K562 (cell line): ENCODE measurements at regions not wholly inside any gene's neighbourhood (a gene's known extent, or its start where the extent isn't known, plus 50 kb on each side); places are given as distances from the start of the nearest gene placed in this dataset.
"Not testable (repeated sequence)": the region's sequence is repeated elsewhere in the genome, so short reads cannot be mapped to it uniquely, and the experiment has no call there.

ENCODE experiments used
- ATAC-seq: fragments of 200-7000 bp; cut with Tn5 transposase; 3 replicates; pipeline ENCODE4 v1.9.1; 2020; ENCODE audit warnings: moderate library complexity
- BruUV-seq: library from RNA; stranded (reverse); fragments of 400-500 nt; replicated peaks from 2 replicates; lab custom pipeline; 2021; lab: Mats Ljungman, UMichigan
- CTCF ChIA-PET: fragments of 300-600 bp; formaldehyde crosslinking; extraction: SDS; loops from one replicate; lab custom pipeline; 2021; ENCODE audit warnings: low intra/inter-chr PET ratio; lab: Yijun Ruan, JAX
- POLR2A ChIA-PET: fragments of 300-600, 350-650 bp; sonication (Branson Sonifier 250); formaldehyde crosslinking; extraction: SDS; loops from one replicate; lab custom pipeline; 2021; ENCODE audit warnings: antibody characterized with exemption, inconsistent platforms; lab: Yijun Ruan, JAX
- DNase-seq, 4 experiments: peaks; one replicate each; pipeline versions ENCODE4 v3.0.0 to v3.0.0-alpha.2; 2011 to 2018; ENCODE audit warnings: low spot score in 3 of 4, mixed read lengths in 3 of 4; ENCODE audit errors: extremely low read depth in 1 of 4
- FAIRE-seq: peaks from 2 replicates; lab custom pipeline; 2011; peaks lifted over from hg19 to GRCh38; lab: Jason Lieb, UNC
- H2AFZ ChIP-seq: 2 replicates; pipeline ENCODE4 v1.6.0; 2011; ENCODE audit warnings: low read depth, low read length, control low read depth, inconsistent platforms
- H3K27ac ChIP-seq: fragments of 200-600 bp; 3 replicates; pipeline ENCODE4 v1.8.0; 2011; ENCODE audit warnings: low read depth, mild to moderate bottlenecking, control low read depth, inconsistent platforms, low read length, moderate library complexity, mixed read lengths; ENCODE audit errors: extremely low read depth
- H3K27me3 ChIP-seq, 2 experiments: fragments of 300-600 bp in 1 of 2; 2 replicates in 1 of 2; 3 replicates in 1 of 2; pipeline versions ENCODE4 v1.6.0 to v1.8.0; 2011; ENCODE audit warnings: inconsistent platforms in 2 of 2, low read length in 2 of 2, mild to moderate bottlenecking in 1 of 2, mixed read lengths in 1 of 2, moderate library complexity in 1 of 2; ENCODE audit not compliant: control insufficient read depth in 2 of 2, insufficient read depth in 2 of 2
- H3K36me3 ChIP-seq: fragments of 300-600 bp; 3 replicates; pipeline ENCODE4 v1.8.0; 2011; ENCODE audit warnings: mild to moderate bottlenecking, low read length, inconsistent platforms; ENCODE audit not compliant: control insufficient read depth, insufficient read depth
- H3K4me1 ChIP-seq, 2 experiments: fragments of 200-600 bp in 1 of 2; replicated peaks in 1 of 2; 2 replicates in 1 of 2; 3 replicates in 1 of 2; pipeline versions ENCODE4 v1.5.1 to v1.8.0; 2011; ENCODE audit warnings: inconsistent platforms in 2 of 2, low read length in 2 of 2, mild to moderate bottlenecking in 1 of 2, mixed read lengths in 1 of 2, moderate library complexity in 1 of 2; ENCODE audit not compliant: control insufficient read depth in 2 of 2, insufficient read depth in 2 of 2
- H3K4me2 ChIP-seq: 2 replicates; pipeline ENCODE4 v1.6.1; 2011; ENCODE audit warnings: low read length, control low read depth, inconsistent platforms, mixed read lengths; ENCODE audit not compliant: insufficient read depth
- H3K4me3 ChIP-seq: fragments of 200-600 bp; sonication (generic), shearing (Covaris generic); 2 replicates; pipeline ENCODE4 v1.5.1; 2016; ENCODE audit warnings: control low read depth, inconsistent platforms
- H3K79me2 ChIP-seq: fragments of 200-600 bp; 3 replicates; pipeline ENCODE4 v1.8.0; 2011; ENCODE audit warnings: low read length, inconsistent platforms; ENCODE audit not compliant: control insufficient read depth, insufficient read depth
- H3K9ac ChIP-seq, 2 experiments: 2 replicates each; pipeline versions ENCODE4 v1.6.0 to v1.6.1; 2011; ENCODE audit warnings: low read depth in 2 of 2, low read length in 2 of 2, control low read depth in 1 of 2, inconsistent platforms in 1 of 2, mild to moderate bottlenecking in 1 of 2, mixed read lengths in 1 of 2; ENCODE audit not compliant: insufficient read depth in 1 of 2
- H3K9me1 ChIP-seq: one replicate; pipeline ENCODE4 v1.6.0; 2011; ENCODE audit warnings: inconsistent platforms, mild to moderate bottlenecking, low read length, moderate library complexity; ENCODE audit not compliant: control insufficient read depth, insufficient read depth
- H3K9me3 ChIP-seq: replicated peaks from 2 replicates; pipeline ENCODE4 v1.5.1; 2011; ENCODE audit warnings: low read depth, low read length, inconsistent platforms; ENCODE audit not compliant: control insufficient read depth, insufficient read depth
- H4K20me1 ChIP-seq: replicated peaks from 2 replicates; pipeline ENCODE4 v1.6.1; 2011; ENCODE audit warnings: low read length, inconsistent platforms, mixed read lengths; ENCODE audit not compliant: control insufficient read depth, insufficient read depth
- TFAP4 ChIP-seq: sonication (generic); formaldehyde crosslinking; IDR thresholded peaks from 2 replicates; pipeline ENCODE4 v1.8.0; 2022; ENCODE audit warnings: missing genetic modification reagents, mild to moderate bottlenecking, moderate library complexity, borderline replicate concordance
- TOE1 ChIP-seq, 2 experiments: fragments of 450-650 bp in 1 of 2; sonication (generic) in 1 of 2; formaldehyde crosslinking in 1 of 2; IDR thresholded peaks; 2 replicates each; pipeline versions ENCODE4 v1.7.1 to v1.8.0; 2016 to 2022; ENCODE audit warnings: borderline replicate concordance in 2 of 2, mild to moderate bottlenecking in 2 of 2, antibody characterized with exemption in 1 of 2, inconsistent platforms in 1 of 2, low read depth in 1 of 2, missing genetic modification reagents in 1 of 2, moderate library complexity in 1 of 2
- WGBS: fragments of 100-300 bp; shearing (Covaris generic); methylation state at CpG from one replicate; pipeline ENCODE4 v1.1.6; 2016; ENCODE audit warnings: low coverage, mixed read lengths; ENCODE audit not compliant: insufficient coverage; ENCODE audit errors: missing lambda C conversion rate; 5-methylcytosine and 5-hydroxymethylcytosine counted together
- in situ Hi-C: fragments of 300-500 bp; cut with MboI; formaldehyde crosslinking; loops from 4 replicates; pipeline ENCODE4 v1.15.0; 2018; ENCODE audit warnings: inconsistent platforms, mixed read lengths
- intact Hi-C: fragments of 100-400 bp; cut with micrococcal nuclease; formaldehyde crosslinking; loops from 2 replicates; pipeline ENCODE4 v1.14.2; 2022

DNA sequence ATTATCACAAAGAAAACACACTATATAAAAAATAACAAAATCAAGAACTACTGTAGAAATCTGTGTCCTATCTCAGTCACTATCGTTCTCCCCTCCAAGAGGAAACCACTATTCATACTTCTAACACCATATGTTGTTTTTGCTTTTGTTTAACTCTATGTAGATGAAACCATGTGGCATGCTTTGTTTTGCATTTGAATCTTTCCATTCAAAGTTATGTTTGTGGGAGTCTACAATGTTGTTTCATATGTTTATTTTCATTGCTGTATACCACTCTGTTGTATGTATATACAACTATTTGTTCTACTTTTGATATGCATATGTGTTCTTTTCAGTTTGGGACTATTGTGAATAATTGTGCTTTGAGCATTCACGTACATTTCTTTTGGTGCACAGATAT lies 116.1 kb downstream of the PABPC4L start:
- BruUV-seq, result no TSS peak
- H3K9me3 ChIP-seq, result no peaks in the 10 kb centered on the region
- WGBS, result 3% methylated on average over 2 of the region's 2 CpGs

GRCh38 chr4:134079085-134079484 lies 122.5 kb downstream of the PABPC4L start:
- H3K9me1 ChIP-seq, H2AFZ ChIP-seq, H3K9me3 ChIP-seq, H4K20me1 ChIP-seq, BruUV-seq, H3K27ac ChIP-seq, H3K4me1 ChIP-seq, H3K36me3 ChIP-seq, H3K27me3 ChIP-seq, H3K79me2 ChIP-seq, H3K4me3 ChIP-seq, CTCF ChIA-PET, FAIRE-seq, in situ Hi-C loops, H3K4me2 ChIP-seq, intact Hi-C loops, H3K9ac ChIP-seq, DNase-seq, POLR2A ChIA-PET, ATAC-seq: not testable (repeated sequence)
- WGBS, result 12% methylated on average over 13 of the region's 15 CpGs

More for the DNA sequence above, 116.1 kb downstream of the PABPC4L start:
- Histone ChIP-seq H3K9me1 (no peaks in the 10 kb centered on the region), H3K27ac (no peak overlapping the region), H3K4me2 (no peak overlapping the region), H3K4me3 (no peak overlapping the region), H4K20me1 (no peaks in the 10 kb centered on the region), H3K79me2 (no peaks in the 10 kb centered on the region), H2AFZ (no peak overlapping the region), H3K27me3 (no peaks in the 10 kb centered on the region), H3K36me3 (no peaks in the 10 kb centered on the region), H3K9ac (no peak overlapping the region), H3K4me1 (no peaks in the 10 kb centered on the region)
- intact Hi-C loops, result no loop called here
- ChIA-PET POLR2A (no interaction called here), CTCF (no interaction called here)
- no peak for TF ChIP-seq TFAP4 (CRISPR knock-in tag)
- TF ChIP-seq TOE1 (IDR thresholded peaks at IDR 0.05; ENCODE audit: borderline replicate concordance), result no peak
- TF ChIP-seq TOE1 (CRISPR knock-in tag; IDR thresholded peaks at IDR 0.05; ENCODE audit: borderline replicate concordance, low read depth), result no peak
- FAIRE-seq (no peak), DNase-seq (no peak), ATAC-seq (no peak)
- in situ Hi-C loops, result no loop called here
